Liver (tissue), 6 donors: ENCODE measurements at regions not wholly inside any gene's neighbourhood (a gene's known extent, or its start where the extent isn't known, plus 50 kb on each side); places are given as distances from the start of the nearest gene placed in this dataset.
"Not testable (repeated sequence)": the region's sequence is repeated elsewhere in the genome, so short reads cannot be mapped to it uniquely, and the experiment has no call there.

Experiments used
- DNase-seq: peaks from one replicate; pipeline ENCODE4 v3.0.0-alpha.2; 2017; ENCODE audit warnings: low spot score
- H3K27ac ChIP-seq, 2 donors: one replicate each; pipeline ENCODE4 v1.7.0; 2013; ENCODE audit warnings: inconsistent platforms in 2 of 2, low read length in 2 of 2, control low read depth in 1 of 2, low read depth in 1 of 2, mild to moderate bottlenecking in 1 of 2
- H3K27me3 ChIP-seq, 4 donors: one replicate each; pipeline versions ENCODE4 v1.6.1 to v1.7.0; 2013; ENCODE audit warnings: low read length in 3 of 4, inconsistent platforms in 1 of 4, mild to moderate bottlenecking in 1 of 4, moderate library complexity in 1 of 4; ENCODE audit not compliant: control insufficient read depth in 4 of 4, insufficient read depth in 4 of 4
- H3K36me3 ChIP-seq, 4 donors: one replicate each; pipeline versions ENCODE4 v1.6.1 to v1.7.0; 2013; ENCODE audit warnings: low read length in 3 of 4, mild to moderate bottlenecking in 3 of 4, low read depth in 1 of 4, moderate library complexity in 1 of 4; ENCODE audit not compliant: control insufficient read depth in 4 of 4, insufficient read depth in 3 of 4
- H3K4me1 ChIP-seq, 4 donors: one replicate each; pipeline versions ENCODE4 v1.6.1 to v1.7.0; 2013; ENCODE audit warnings: low read length in 3 of 4, mild to moderate bottlenecking in 3 of 4, moderate library complexity in 1 of 4; ENCODE audit not compliant: control insufficient read depth in 4 of 4, insufficient read depth in 4 of 4
- H3K4me3 ChIP-seq, 3 donors: one replicate each; pipeline versions ENCODE4 v1.6.1 to v1.7.0; 2013; ENCODE audit warnings: low read length in 3 of 3, control low read depth in 1 of 3, low read depth in 1 of 3, mild to moderate bottlenecking in 1 of 3
- H3K9ac ChIP-seq, 2 donors: one replicate each; pipeline ENCODE4 v1.7.0; 2013; ENCODE audit warnings: low read length in 2 of 2, mild to moderate bottlenecking in 2 of 2, moderate library complexity in 2 of 2, control low read depth in 1 of 2, low read depth in 1 of 2
- H3K9me3 ChIP-seq, 4 donors: one replicate each; pipeline versions ENCODE4 v1.6.1 to v1.7.0; 2013; ENCODE audit warnings: low read length in 3 of 4; ENCODE audit not compliant: control insufficient read depth in 4 of 4
- WGBS: extraction: QIAGEN DNeasy Blood & Tissue Kit; methylation state at CpG from one replicate; pipeline ENCODE4 v1.1.7; 2013; 5-methylcytosine and 5-hydroxymethylcytosine counted together
- donor health status: healthy.
- donor health status: healthy.
- donor health status: healthy.

- H3K36me3 ChIP-seq, H3K27me3 ChIP-seq, H3K9me3 ChIP-seq, H3K9ac ChIP-seq, H3K27ac ChIP-seq, DNase-seq, H3K4me3 ChIP-seq, H3K4me1 ChIP-seq: not testable (repeated sequence)
- WGBS, result over 99% methylated on average over 5 of the region's 8 CpGs
These were observed 151.1 kb downstream of the BCL2L11 start for GRCh38 chr2:111271647-111272304.

- not testable (repeated sequence) for H3K36me3 ChIP-seq, H3K4me1 ChIP-seq, H3K9ac ChIP-seq, H3K9me3 ChIP-seq, H3K27me3 ChIP-seq, H3K27ac ChIP-seq, H3K4me3 ChIP-seq, DNase-seq
- 90% methylated on average over 3 of the region's 7 CpGs for WGBS
These were observed 152.3 kb downstream of the BCL2L11 start for GRCh38 chr2:111273007-111273406.

- DNase-seq, H3K4me1 ChIP-seq, H3K9me3 ChIP-seq, H3K27ac ChIP-seq, H3K27me3 ChIP-seq, H3K4me3 ChIP-seq, H3K36me3 ChIP-seq, H3K9ac ChIP-seq: not testable (repeated sequence)
- 59% methylated on average over 13 of the region's 15 CpGs for WGBS
These were observed 154.5 kb downstream of the BCL2L11 start for GRCh38 chr2:111275047-111275853.

GRCh38 chr2:111275854-111276171, 155.1 kb downstream of the BCL2L11 start:
- H3K4me1 ChIP-seq, H3K27ac ChIP-seq, H3K36me3 ChIP-seq, H3K27me3 ChIP-seq, H3K4me3 ChIP-seq, H3K9ac ChIP-seq, DNase-seq, H3K9me3 ChIP-seq: not testable (repeated sequence)
- WGBS, result 99% methylated on average over 2 of the region's 3 CpGs

GRCh38 chr2:111278133-111278532, 157.4 kb downstream of the BCL2L11 start:
- H3K4me1 ChIP-seq, H3K9ac ChIP-seq, H3K9me3 ChIP-seq, H3K27ac ChIP-seq, H3K4me3 ChIP-seq, H3K36me3 ChIP-seq, H3K27me3 ChIP-seq, DNase-seq: not testable (repeated sequence)
- 88% methylated on average over 3 of the region's 3 CpGs for WGBS

GRCh38 chr2:111280709-111281286, 160.1 kb downstream of the BCL2L11 start:
- not testable (repeated sequence) for H3K27me3 ChIP-seq, H3K4me1 ChIP-seq, H3K9ac ChIP-seq, H3K4me3 ChIP-seq, H3K9me3 ChIP-seq, H3K27ac ChIP-seq, H3K36me3 ChIP-seq, DNase-seq
- WGBS, result 67% methylated on average over 2 of the region's 6 CpGs

- not testable (repeated sequence) for H3K4me1 ChIP-seq, H3K4me3 ChIP-seq, DNase-seq, H3K27ac ChIP-seq, H3K9me3 ChIP-seq, H3K9ac ChIP-seq, H3K27me3 ChIP-seq, H3K36me3 ChIP-seq
- WGBS, result no CpG with 5 or more reads among the region's 5 CpGs
These were observed 161.4 kb downstream of the BCL2L11 start for GRCh38 chr2:111282162-111282561.

- not testable (repeated sequence) for H3K4me1 ChIP-seq, H3K27me3 ChIP-seq, H3K27ac ChIP-seq, H3K9me3 ChIP-seq, DNase-seq, H3K36me3 ChIP-seq, H3K4me3 ChIP-seq, H3K9ac ChIP-seq
- 75% methylated on average over 8 of the region's 9 CpGs for WGBS
These were observed 167.2 kb downstream of the BCL2L11 start for GRCh38 chr2:111287646-111288568.
